ENCODE measurements at regions not wholly inside any gene's neighbourhood (a gene's known extent, or its start where the extent isn't known, plus 50 kb on each side); places are given as distances from the start of the nearest gene placed in this dataset.
"Not testable (repeated sequence)": the region's sequence is repeated elsewhere in the genome, so short reads cannot be mapped to it uniquely, and the experiment has no call there.

GRCh38 chr6:48512390-48512789 is 401.4 kb upstream of the PTCHD4 start:
- no peak overlapping the region for H3K27ac ChIP-seq (ENCODE audit: low read depth, low read length)
- CTCF ChIA-PET, result no interaction called here
- no peaks in the 10 kb centered on the region for H3K27me3 ChIP-seq (ENCODE audit: control insufficient read depth, insufficient read depth, low read length)
- H3K9me3 ChIP-seq (ENCODE audit: control insufficient read depth, insufficient read depth, low read length), result no peaks in the 10 kb centered on the region
- POLR2A ChIA-PET, result no interaction called here
- DNase-seq (ENCODE audit: low read depth, low spot score), result no peak
- TF ChIP-seq CTCF (IDR thresholded peaks at IDR 0.05; ENCODE audit: low read depth, low read length), result no peak
- no peak overlapping the region for H3K4me3 ChIP-seq (ENCODE audit: low read depth, low read length)

GRCh38 chr6:48511378-48511777 is 400.4 kb upstream of the PTCHD4 start:
- ChIA-PET POLR2A (no interaction called here), CTCF (no interaction called here)
- Histone ChIP-seq H3K27ac (ENCODE audit: low read depth, low read length) (no peak overlapping the region), H3K27me3 (ENCODE audit: control insufficient read depth, insufficient read depth, low read length) (no peaks in the 10 kb centered on the region), H3K9me3 (ENCODE audit: control insufficient read depth, insufficient read depth, low read length) (no peaks in the 10 kb centered on the region), H3K4me3 (ENCODE audit: low read depth, low read length) (no peak overlapping the region)
- no peak for DNase-seq (ENCODE audit: low read depth, low spot score)
- TF ChIP-seq CTCF (IDR thresholded peaks at IDR 0.05; ENCODE audit: low read depth, low read length), result no peak

- POLR2A ChIA-PET, result no interaction called here
Observed at GRCh38 chr6:48505621-48506020, 394.6 kb upstream of the PTCHD4 start.

GRCh38 chr6:48493432-48493831 is 382.4 kb upstream of the PTCHD4 start:
- H3K27ac ChIP-seq (ENCODE audit: low read depth, low read length); H3K4me3 ChIP-seq (ENCODE audit: low read depth, low read length); H3K27me3 ChIP-seq (ENCODE audit: control insufficient read depth, insufficient read depth, low read length); DNase-seq (ENCODE audit: low read depth, low spot score); H3K9me3 ChIP-seq (ENCODE audit: control insufficient read depth, insufficient read depth, low read length); CTCF ChIA-PET; POLR2A ChIA-PET: not testable (repeated sequence)

More at GRCh38 chr6:48505621-48506020, 394.6 kb upstream of the PTCHD4 start:
- Histone ChIP-seq H3K4me3 (ENCODE audit: low read depth, low read length) (no peak overlapping the region), H3K27ac (ENCODE audit: low read depth, low read length) (no peak overlapping the region), H3K27me3 (ENCODE audit: control insufficient read depth, insufficient read depth, low read length) (no peaks in the 10 kb centered on the region), H3K9me3 (ENCODE audit: control insufficient read depth, insufficient read depth, low read length) (no peaks in the 10 kb centered on the region)
- CTCF ChIA-PET, result no interaction called here
- no peak for DNase-seq (ENCODE audit: low read depth, low spot score)
- TF ChIP-seq CTCF (IDR thresholded peaks at IDR 0.05; ENCODE audit: low read depth, low read length), result no peak

GRCh38 chr6:48490658-48491057 is 379.7 kb upstream of the PTCHD4 start:
- Histone ChIP-seq H3K27me3 (ENCODE audit: control insufficient read depth, insufficient read depth, low read length) (no peaks in the 10 kb centered on the region), H3K9me3 (ENCODE audit: control insufficient read depth, insufficient read depth, low read length) (no peaks in the 10 kb centered on the region), H3K4me3 (ENCODE audit: low read depth, low read length) (no peak overlapping the region), H3K27ac (ENCODE audit: low read depth, low read length) (no peak overlapping the region)
- ChIA-PET POLR2A (no interaction called here), CTCF (interaction anchor here (1.2 kb wide), 1 partner anchor 274 kb away, joined by 3 read pairs; no protein-coding TSS in a partner anchor)
- no peak for DNase-seq (ENCODE audit: low read depth, low spot score)
- TF ChIP-seq CTCF (IDR thresholded peaks at IDR 0.05; ENCODE audit: low read depth, low read length), result no peak; the same call in 1 of the 2 replicates

GRCh38 chr6:48486876-48487275 is 375.9 kb upstream of the PTCHD4 start:
- H3K9me3 ChIP-seq (ENCODE audit: control insufficient read depth, insufficient read depth, low read length), result no peaks in the 10 kb centered on the region
- H3K27ac ChIP-seq (ENCODE audit: low read depth, low read length), result no peak overlapping the region
- no peak overlapping the region for H3K4me3 ChIP-seq (ENCODE audit: low read depth, low read length)
- ChIA-PET POLR2A (no interaction called here), CTCF (no interaction called here)
- no peak for DNase-seq (ENCODE audit: low read depth, low spot score)
- H3K27me3 ChIP-seq (ENCODE audit: control insufficient read depth, insufficient read depth, low read length), result no peaks in the 10 kb centered on the region
- TF ChIP-seq CTCF (IDR thresholded peaks at IDR 0.05; ENCODE audit: low read depth, low read length), result no peak
